Stimulated activated CD8-positive, alpha-beta memory T cell treated with anti-CD3 and anti-CD28 coated beads, Interleukin-12 subunit alpha, Interleukin-12 subunit beta, amount 100 ng/mL, for 24 hours (primary cell): ENCODE measurements at regions not wholly inside any gene's neighbourhood (a gene's known extent, or its start where the extent isn't known, plus 50 kb on each side); places are given as distances from the start of the nearest gene placed in this dataset.

Source experiments
- DNase-seq: peaks from one replicate; pipeline ENCODE4 v3.0.0-alpha.2; 2020; ENCODE audit errors: extremely low read depth

- no peak for DNase-seq
Measured at GRCh38 chr1:147851149-147851548, 51.4 kb upstream of the GJA8 start.

- no peak for DNase-seq
Measured at GRCh38 chr1:147852706-147853225, 49.8 kb upstream of the GJA8 start.
